Stimulated activated memory B cell treated with anti-CD40 and anti-IgM and Interleukin-4, amounts not matched to agents 10 μg/mL and 1 μg/mL and 100 μg/mL, for 72 hours (primary cell): ENCODE measurements at regions not wholly inside any gene's neighbourhood (a gene's known extent, or its start where the extent isn't known, plus 50 kb on each side); places are given as distances from the start of the nearest gene placed in this dataset.

ENCODE experiments used
- ATAC-seq: fragments of 150-1000 bp; cut with Tn5 transposase; 2 replicates; pipeline ENCODE4 v1.10.0; 2021
- H3K27ac Mint-ChIP-seq: one replicate; pipeline ENCODE4 v1.8.0; 2022; ENCODE audit warnings: mild to moderate bottlenecking, mixed read lengths
- H3K27me3 Mint-ChIP-seq: one replicate; pipeline ENCODE4 v1.8.0; 2022; ENCODE audit warnings: mixed read lengths
- H3K36me3 Mint-ChIP-seq: one replicate; pipeline ENCODE4 v1.8.0; 2022; ENCODE audit warnings: mixed read lengths
- H3K4me1 Mint-ChIP-seq: one replicate; pipeline ENCODE4 v1.8.0; 2022; ENCODE audit warnings: mixed read lengths
- H3K4me3 Mint-ChIP-seq: one replicate; pipeline ENCODE4 v1.8.0; 2022; ENCODE audit warnings: mild to moderate bottlenecking, moderate library complexity, mixed read lengths
- H3K9me3 Mint-ChIP-seq: one replicate; pipeline ENCODE4 v1.8.0; 2022; ENCODE audit warnings: mixed read lengths

DNA sequence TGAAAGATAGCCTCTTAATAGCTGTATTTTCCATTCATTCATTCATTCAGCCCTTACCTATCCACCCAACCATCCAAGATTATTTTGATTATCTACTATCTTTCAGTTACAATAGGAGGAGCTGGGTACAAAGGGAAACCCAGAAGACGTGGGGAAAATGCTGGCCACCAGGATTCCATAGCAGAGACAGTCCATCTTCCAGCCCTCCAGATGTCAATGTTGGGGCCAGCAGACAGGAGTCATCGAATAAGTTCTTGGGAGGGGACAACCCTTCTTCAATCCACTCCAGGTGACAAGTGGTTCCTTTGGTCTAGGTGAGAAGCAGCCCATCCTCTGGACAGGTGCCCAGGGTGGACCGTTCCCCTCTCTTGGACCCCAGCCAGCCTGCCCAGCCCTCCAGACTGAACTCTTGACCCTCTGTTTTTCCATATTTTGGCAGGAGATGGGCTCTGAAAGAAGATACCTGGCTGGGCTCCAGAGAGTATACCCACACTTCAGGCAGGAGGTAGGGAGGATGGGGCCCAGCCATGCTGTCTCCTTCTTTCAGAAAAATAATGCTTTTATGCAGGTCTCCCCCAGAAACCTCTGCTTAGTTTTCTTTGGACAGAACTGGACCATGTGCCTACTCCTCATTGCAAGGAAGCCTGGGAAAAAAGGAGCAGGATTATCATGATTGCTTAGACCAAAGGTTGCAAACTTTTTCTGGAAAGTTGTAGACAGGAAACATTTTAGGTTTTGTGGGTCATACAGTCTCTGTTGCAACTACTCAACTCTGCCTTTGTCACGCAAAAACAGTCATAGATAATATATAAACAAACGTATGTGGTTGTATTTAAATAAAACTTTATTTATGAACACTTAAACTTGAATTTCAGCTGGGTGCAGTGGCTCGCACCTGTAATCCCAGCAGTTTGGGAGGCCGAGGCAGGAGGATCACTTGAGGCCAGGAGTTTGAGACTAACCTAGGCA is 95.5 kb upstream of the SMNDC1 start:
- Mint-ChIP-seq H3K9me3 (no peaks in the 10 kb centered on the region), H3K27ac (no peak overlapping the region), H3K27me3 (peaks cover 9% of the 10 kb centered on the region), H3K4me1 (peaks cover 12% of the 10 kb centered on the region), H3K36me3 (no peaks in the 10 kb centered on the region), H3K4me3 (no peak overlapping the region)
- ATAC-seq = no peak

DNA sequence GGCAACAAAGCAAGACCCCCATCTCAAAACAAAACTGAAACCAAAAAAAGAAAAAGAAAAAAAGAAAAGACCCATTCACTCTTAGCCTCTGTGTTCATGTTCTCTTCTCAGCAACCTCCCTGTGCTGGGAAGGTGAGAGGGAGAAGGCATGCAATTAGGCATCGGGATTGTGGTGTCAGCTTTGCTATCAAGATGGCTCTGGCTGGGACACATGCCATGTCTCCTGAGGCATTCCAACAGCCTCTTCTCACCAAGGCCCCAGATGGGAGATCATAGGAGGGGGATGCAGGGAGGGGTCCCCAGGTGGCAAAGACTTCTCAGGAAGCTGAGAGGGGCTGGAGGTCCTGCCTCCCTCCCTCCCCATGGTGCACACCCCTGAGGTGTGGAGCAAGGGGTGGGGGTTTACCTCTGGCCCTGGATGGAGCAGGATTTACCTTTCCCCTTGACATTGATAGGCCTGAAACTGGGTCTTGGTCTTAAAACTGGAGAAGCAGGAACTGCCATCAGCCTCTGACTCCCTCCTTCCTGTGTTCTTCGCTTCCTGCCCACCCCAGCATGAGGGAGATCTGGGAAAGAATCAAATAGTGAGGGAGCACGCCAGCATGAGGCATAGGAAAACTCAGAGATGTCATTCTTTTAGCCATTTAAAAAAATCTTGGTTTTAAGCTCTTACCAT is 96.2 kb upstream of the DUSP5 start:
- Mint-ChIP-seq H3K4me3 (no peak overlapping the region), H3K9me3 (no peaks in the 10 kb centered on the region), H3K27me3 (peaks cover 22% of the 10 kb centered on the region), H3K36me3 (no peaks in the 10 kb centered on the region), H3K4me1 (no peaks in the 10 kb centered on the region), H3K27ac (no peak overlapping the region)
- no peak for ATAC-seq

DNA sequence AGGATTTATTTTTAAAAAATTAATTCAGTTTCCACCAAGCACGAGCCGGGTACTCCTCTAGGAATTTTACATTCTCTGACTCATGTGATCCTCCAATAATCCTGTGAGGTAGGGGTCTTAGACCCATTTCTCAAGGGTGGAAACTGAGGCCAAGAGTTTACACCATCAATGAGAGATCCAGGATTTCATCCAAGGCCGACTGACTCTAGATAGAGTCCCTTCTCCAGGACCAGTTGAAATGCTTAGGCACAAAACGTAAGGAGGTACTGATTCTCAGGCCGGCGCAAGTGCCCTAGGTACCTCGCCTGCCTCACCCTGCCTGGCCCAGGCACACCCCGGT is 95.7 kb upstream of the DUSP5 start:
- H3K27ac Mint-ChIP-seq = no peak overlapping the region
- H3K4me1 Mint-ChIP-seq = no peaks in the 10 kb centered on the region
- H3K36me3 Mint-ChIP-seq = no peaks in the 10 kb centered on the region
- ATAC-seq = no peak
- H3K4me3 Mint-ChIP-seq = no peak overlapping the region
- peaks cover 27% of the 10 kb centered on the region for H3K27me3 Mint-ChIP-seq
- H3K9me3 Mint-ChIP-seq = no peaks in the 10 kb centered on the region

DNA sequence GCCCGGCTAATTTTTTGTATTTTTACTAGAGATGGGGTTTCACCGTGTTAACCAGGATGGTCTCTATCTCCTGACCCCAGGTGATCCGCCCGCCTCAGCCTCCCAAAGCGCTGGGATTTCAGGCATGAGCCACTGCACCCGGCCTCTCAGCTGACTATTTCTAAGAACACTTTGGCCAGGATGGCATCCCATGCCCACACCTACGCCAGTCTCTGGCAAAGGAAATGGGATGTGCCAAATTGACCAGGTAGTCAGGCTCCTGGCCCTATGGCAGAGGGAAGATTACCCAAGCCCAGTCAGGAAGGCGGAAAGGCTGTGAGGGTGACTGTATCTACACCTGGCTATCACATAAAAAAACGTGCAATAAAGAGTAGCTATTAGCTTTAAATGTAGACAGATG is 94.1 kb upstream of the DUSP5 start:
- no peak overlapping the region for H3K4me3 Mint-ChIP-seq
- H3K4me1 Mint-ChIP-seq = peaks cover 13% of the 10 kb centered on the region
- peaks cover 43% of the 10 kb centered on the region for H3K27me3 Mint-ChIP-seq
- no peaks in the 10 kb centered on the region for H3K9me3 Mint-ChIP-seq
- ATAC-seq = no peak
- no peaks in the 10 kb centered on the region for H3K36me3 Mint-ChIP-seq
- no peak overlapping the region for H3K27ac Mint-ChIP-seq

DNA sequence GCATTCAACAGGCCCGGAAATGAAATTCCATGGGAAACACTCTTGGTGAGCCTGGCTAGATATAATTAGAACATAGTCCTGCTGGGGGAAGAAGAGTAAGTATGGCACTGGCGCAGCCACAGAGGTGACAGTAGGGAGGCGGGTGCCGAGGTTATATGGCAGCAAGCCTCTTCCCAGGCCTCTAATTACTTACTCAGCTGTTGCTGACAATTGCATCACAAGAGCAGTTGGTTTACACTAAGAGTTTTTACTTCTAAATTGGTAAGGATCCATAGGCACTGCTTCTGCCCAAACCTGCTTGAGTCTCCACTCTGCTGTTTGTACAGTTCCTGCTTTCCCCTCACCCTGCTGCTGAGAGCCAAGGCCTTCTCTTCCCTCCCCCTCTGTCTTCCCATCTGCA is 93.3 kb upstream of the DUSP5 start:
- Mint-ChIP-seq H3K27ac (no peak overlapping the region), H3K27me3 (peaks cover 50% of the 10 kb centered on the region), H3K4me3 (no peak overlapping the region), H3K36me3 (no peaks in the 10 kb centered on the region), H3K4me1 (peaks cover 21% of the 10 kb centered on the region), H3K9me3 (no peaks in the 10 kb centered on the region)
- ATAC-seq = no peak

DNA sequence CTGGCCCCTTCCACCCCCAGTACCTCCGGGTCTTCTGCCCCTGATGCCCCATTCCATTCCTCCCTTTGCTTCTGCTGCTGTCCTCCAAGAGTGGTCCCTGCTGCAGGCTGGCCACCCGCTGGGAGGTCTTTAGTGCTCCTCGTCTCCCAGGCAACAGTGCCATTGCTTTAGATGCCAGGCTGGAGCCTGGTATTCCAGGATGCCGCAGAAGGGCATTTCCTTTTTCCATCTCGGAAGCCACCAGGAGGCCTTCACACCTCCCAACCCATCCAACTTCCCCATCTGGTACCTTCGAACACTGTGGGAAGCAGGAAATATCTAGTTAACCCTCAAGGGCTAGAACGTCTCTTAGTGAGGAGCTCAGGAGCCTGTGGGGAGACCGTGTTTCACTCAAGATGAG is 92.9 kb upstream of the DUSP5 start:
- Mint-ChIP-seq H3K4me1 (peaks cover 25% of the 10 kb centered on the region), H3K36me3 (no peaks in the 10 kb centered on the region), H3K27me3 (peaks cover 50% of the 10 kb centered on the region), H3K4me3 (no peak overlapping the region), H3K27ac (no peak overlapping the region), H3K9me3 (no peaks in the 10 kb centered on the region)
- no peak for ATAC-seq

DNA sequence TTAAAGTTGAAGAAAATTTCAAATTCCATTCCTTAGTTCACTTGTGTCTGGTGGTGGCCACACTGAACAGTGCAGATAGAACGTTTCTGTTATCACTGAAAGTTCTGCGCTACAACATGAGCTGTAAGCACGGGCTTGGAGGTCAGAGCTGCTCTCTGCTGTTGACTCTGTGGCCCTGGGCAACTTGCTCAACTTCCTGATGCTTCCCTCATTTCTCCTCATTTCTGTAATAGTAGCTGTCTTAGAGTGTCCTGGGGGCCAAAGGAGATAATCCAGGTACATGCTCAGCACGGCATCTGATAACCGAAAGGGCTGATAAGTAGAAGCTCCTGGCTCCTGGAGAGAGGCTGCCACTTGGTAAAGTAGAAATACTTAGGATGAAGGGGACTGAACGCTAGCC is 92.3 kb upstream of the DUSP5 start:
- no peaks in the 10 kb centered on the region for H3K36me3 Mint-ChIP-seq
- H3K27ac Mint-ChIP-seq = no peak overlapping the region
- H3K4me3 Mint-ChIP-seq = no peak overlapping the region

DNA sequence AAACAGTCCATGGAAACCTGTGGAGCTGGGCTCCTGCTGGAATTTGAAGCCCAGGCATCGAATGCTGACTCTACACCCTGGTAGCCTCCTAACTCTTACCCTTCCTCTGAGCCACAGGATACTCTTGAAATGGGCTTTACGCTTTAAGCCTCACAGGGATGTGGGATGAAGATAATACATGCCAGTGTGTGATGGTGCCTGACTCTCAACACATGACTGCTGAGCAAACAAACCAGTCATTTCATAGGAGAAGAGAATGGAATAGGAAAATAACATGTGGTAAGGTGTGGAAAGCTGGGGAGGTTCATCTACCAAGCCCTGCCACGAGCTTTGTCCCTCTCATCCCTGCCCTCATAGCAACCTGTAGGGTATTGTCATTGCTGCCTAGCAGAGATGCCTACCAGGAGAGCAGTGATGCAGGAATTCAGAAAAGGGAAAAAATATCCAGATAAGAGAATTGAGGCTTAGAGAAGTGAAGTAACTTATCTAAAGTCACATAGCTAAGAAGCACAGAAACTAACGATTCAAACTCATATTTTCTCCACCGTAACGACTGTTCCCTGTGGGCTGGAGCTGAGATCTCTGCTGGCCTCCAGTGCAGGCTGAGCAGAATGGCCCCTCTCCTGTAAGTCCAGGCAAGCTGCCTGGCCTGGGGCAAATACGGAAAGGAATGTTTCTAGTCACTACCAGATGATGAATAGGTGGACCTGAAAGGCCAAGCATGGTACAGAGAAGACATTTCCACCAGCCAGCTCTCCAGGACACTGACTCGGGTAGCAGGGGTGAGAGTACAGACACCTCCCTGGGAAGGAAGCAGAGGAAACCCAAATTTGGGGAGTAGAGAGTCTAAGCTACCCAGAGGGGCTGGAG is 90.2 kb upstream of the DUSP5 start:
- H3K4me1 Mint-ChIP-seq = peaks cover 52% of the 10 kb centered on the region
- no peaks in the 10 kb centered on the region for H3K36me3 Mint-ChIP-seq
- H3K4me3 Mint-ChIP-seq = no peak overlapping the region
- no peaks in the 10 kb centered on the region for H3K9me3 Mint-ChIP-seq
- H3K27me3 Mint-ChIP-seq = peaks cover 61% of the 10 kb centered on the region
- H3K27ac Mint-ChIP-seq = no peak overlapping the region
- no peak for ATAC-seq

More for the DNA sequence above, 92.3 kb upstream of the DUSP5 start:
- H3K27me3 Mint-ChIP-seq = peaks cover 50% of the 10 kb centered on the region
- H3K4me1 Mint-ChIP-seq = peaks cover 30% of the 10 kb centered on the region
- no peaks in the 10 kb centered on the region for H3K9me3 Mint-ChIP-seq
- ATAC-seq = no peak

DNA sequence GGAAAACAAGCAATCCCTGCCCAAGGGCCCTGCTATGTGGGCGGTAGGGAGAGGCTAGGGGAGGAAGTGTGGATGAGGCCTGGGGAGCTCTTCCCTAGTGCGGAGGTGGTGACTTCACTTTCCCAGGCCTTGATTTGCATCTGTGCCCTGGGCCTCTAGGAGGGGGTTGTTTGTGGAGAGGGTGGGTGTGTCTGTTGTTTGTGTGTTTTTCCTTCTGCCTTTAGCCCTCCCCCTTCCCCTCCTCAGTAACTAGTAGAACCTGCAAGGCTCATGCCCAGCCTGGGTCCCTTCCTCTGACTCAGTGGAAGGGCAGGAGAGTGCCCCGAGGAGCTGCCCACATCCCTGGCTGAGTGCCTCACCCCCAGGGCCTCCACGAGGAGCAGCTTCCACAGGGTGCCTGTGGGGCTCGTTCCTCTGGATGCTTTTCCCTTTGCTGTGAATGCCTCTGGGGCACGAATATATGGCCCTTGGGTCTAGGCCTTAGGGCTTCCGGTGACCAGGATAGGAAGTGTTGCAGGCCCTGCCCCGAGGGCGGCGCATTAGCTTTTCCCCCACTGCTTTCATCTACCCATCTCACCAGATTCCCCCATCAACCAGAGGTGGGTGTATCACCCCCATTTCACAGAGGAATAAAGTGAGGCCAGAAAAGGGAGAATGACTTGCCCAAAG is 89.4 kb upstream of the DUSP5 start:
- no peak overlapping the region for H3K4me3 Mint-ChIP-seq
- ATAC-seq = no peak
- peaks cover 61% of the 10 kb centered on the region for H3K27me3 Mint-ChIP-seq
- peak overlapping the region; percentile 50 for H3K27ac Mint-ChIP-seq
- peaks cover 60% of the 10 kb centered on the region for H3K4me1 Mint-ChIP-seq
- no peaks in the 10 kb centered on the region for H3K36me3 Mint-ChIP-seq
- no peaks in the 10 kb centered on the region for H3K9me3 Mint-ChIP-seq

DNA sequence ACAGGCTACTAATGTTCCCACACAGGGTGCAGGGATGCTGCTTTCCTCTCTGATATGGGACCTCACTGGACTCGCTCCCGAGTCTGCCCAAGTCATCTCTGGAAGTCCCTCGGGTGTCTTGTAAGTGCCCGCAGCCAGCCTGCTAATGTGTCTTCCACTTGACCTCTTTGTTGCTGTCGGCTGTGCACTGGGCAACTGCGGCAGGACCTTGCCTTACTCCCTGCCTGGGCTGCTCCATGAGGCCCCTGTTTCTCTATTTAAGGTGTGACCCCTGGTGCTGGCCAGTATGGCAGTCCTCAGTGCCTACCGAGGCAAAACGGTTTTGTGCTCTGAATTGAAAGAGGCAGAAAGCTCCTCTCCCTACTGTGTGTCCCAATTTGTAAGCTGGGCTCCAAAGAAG is 88.8 kb upstream of the DUSP5 start:
- ATAC-seq = no peak
- Mint-ChIP-seq H3K27me3 (peaks cover 61% of the 10 kb centered on the region), H3K4me1 (peaks cover 66% of the 10 kb centered on the region), H3K4me3 (no peak overlapping the region), H3K9me3 (no peaks in the 10 kb centered on the region), H3K27ac (peak overlapping the region; percentile 50), H3K36me3 (no peaks in the 10 kb centered on the region)

DNA sequence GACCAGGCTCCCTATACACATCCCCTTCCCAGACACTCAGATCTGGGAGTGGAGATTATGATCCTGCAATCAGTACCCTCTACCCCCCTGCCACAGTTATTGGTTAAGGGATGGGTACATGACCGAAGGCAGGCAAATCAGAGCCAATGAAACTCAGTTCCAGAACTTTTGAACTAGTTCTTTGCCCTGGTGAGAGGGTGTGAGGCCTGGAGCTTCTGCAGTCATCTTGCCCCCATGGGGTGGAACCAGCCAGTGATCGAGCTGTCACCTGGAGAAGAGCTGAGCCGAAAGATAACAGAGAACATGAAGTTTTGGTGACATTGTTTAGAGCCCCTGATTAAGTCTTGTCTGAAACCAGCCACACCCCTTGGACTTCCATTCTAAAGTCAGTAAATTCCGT is 88.2 kb upstream of the DUSP5 start:
- H3K9me3 Mint-ChIP-seq = no peaks in the 10 kb centered on the region
- no peak overlapping the region for H3K4me3 Mint-ChIP-seq
- H3K36me3 Mint-ChIP-seq = no peaks in the 10 kb centered on the region
- peaks cover 59% of the 10 kb centered on the region for H3K27me3 Mint-ChIP-seq
- ATAC-seq = no peak
- H3K4me1 Mint-ChIP-seq = peaks cover 71% of the 10 kb centered on the region
- peak overlapping the region; percentile 50 for H3K27ac Mint-ChIP-seq

DNA sequence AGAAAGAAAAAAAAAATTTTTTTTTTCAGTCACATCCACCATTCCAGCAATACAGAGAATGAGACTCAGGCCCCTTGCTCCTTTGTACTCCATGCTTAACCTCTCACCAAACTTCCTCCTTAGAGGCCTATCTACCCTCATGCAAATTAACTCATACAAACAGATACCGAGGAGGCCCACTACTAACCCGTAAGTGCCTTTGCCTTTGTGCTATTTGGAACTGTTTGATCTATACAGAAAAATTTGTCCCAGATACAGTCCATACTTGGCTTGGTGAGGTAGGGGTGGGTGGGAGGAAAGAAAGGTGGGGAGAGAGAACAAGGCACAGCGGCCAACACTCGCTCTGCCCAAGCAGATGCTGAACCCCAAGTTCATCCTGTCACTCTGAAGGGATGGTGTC is 87.8 kb upstream of the DUSP5 start:
- no peaks in the 10 kb centered on the region for H3K9me3 Mint-ChIP-seq
- no peaks in the 10 kb centered on the region for H3K36me3 Mint-ChIP-seq
- H3K4me1 Mint-ChIP-seq = peaks cover 76% of the 10 kb centered on the region
- peaks cover 54% of the 10 kb centered on the region for H3K27me3 Mint-ChIP-seq
- no peak for ATAC-seq
- H3K4me3 Mint-ChIP-seq = no peak overlapping the region
- no peak overlapping the region for H3K27ac Mint-ChIP-seq

DNA sequence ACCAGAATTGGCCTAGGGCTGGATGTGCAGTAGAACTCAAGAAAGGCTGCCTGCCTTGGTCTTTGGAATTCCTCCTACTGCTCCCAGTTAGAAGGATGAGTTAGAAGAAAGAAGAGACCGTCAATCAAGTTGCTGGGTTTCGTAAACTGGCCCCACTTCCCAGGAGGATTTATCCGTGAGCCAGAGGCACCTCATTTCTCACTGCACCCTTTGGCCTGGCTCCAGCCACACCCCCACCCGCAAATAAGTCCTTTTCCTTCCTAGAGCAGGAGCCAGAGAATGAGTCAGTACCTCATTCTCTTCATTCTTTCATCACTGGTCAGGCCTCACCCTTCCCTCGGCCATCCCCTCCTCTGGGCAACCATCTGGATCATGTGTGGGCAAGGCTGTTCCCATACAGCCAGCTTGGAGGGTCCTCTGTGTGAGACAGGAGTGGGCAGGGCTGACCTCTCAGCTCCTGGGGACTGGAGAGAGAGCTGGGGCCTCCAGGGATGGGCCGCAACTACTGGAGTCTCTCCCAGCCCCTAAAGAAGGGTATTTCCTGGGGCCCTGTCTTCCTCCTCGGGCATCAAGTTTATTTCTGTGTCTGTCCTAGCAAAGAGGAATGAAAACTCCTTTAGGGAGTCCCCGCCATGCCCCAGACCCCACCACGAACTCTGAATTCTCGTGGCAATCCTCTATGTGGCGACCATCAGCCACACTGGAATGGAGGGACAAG is 87.2 kb upstream of the DUSP5 start:
- Mint-ChIP-seq H3K4me3 (no peak overlapping the region), H3K9me3 (no peaks in the 10 kb centered on the region), H3K27ac (peak overlapping the region; percentile 25), H3K27me3 (peaks cover 49% of the 10 kb centered on the region), H3K36me3 (no peaks in the 10 kb centered on the region), H3K4me1 (peaks cover 81% of the 10 kb centered on the region)
- no peak for ATAC-seq

DNA sequence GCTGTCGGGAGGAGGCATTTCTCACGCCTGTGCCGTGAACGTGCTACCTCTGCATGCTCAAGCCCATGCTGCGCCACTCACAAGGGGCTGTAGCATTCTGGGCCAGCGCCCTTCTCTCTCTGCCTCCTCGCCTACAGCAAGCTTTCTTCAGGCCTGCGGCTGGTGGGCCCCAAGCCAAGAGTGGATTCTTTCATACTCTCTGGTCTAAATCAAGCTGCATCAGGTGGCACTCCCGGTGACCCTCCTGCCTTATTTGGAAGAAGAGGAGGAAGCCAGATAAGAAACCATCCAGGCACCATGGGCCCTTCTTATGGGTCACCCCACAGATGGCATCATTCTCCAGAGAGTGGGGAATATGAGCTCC is 86.7 kb upstream of the DUSP5 start:
- Mint-ChIP-seq H3K4me1 (peaks cover 85% of the 10 kb centered on the region), H3K36me3 (no peaks in the 10 kb centered on the region), H3K27ac (peak overlapping the region; percentile 25), H3K9me3 (no peaks in the 10 kb centered on the region), H3K4me3 (no peak overlapping the region), H3K27me3 (peaks cover 44% of the 10 kb centered on the region)
- no peak for ATAC-seq
